IMR-90 (cell line): ENCODE measurements at regions not wholly inside any gene's neighbourhood (a gene's known extent, or its start where the extent isn't known, plus 50 kb on each side); places are given as distances from the start of the nearest gene placed in this dataset.

Experiments
- BHLHE40 ChIP-seq: fragments of 150-350 bp; IDR thresholded peaks from 2 replicates; pipeline ENCODE4 v1.6.1; 2016; ENCODE audit warnings: mild to moderate bottlenecking, low read depth, low read length
- TF ChIP-seq, protein P1 (sequence below): conservative IDR thresholded peaks from 2 replicates; pipeline ENCODE4 v1.5.1; 2012; ENCODE audit warnings: mild to moderate bottlenecking, low read depth, low read length, improper control_type of control experiment

GRCh38 chrX:53817548-53817947 is 131.0 kb upstream of the HUWE1 start:
- TF ChIP-seq, protein P1, sequence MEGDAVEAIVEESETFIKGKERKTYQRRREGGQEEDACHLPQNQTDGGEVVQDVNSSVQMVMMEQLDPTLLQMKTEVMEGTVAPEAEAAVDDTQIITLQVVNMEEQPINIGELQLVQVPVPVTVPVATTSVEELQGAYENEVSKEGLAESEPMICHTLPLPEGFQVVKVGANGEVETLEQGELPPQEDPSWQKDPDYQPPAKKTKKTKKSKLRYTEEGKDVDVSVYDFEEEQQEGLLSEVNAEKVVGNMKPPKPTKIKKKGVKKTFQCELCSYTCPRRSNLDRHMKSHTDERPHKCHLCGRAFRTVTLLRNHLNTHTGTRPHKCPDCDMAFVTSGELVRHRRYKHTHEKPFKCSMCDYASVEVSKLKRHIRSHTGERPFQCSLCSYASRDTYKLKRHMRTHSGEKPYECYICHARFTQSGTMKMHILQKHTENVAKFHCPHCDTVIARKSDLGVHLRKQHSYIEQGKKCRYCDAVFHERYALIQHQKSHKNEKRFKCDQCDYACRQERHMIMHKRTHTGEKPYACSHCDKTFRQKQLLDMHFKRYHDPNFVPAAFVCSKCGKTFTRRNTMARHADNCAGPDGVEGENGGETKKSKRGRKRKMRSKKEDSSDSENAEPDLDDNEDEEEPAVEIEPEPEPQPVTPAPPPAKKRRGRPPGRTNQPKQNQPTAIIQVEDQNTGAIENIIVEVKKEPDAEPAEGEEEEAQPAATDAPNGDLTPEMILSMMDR, result no peak
- TF ChIP-seq BHLHE40, result no peak
